ENCODE measurements at regions not wholly inside any gene's neighbourhood (a gene's known extent, or its start where the extent isn't known, plus 50 kb on each side); places are given as distances from the start of the nearest gene placed in this dataset.
"Not testable (repeated sequence)": the region's sequence is repeated elsewhere in the genome, so short reads cannot be mapped to it uniquely, and the experiment has no call there.

DNA sequence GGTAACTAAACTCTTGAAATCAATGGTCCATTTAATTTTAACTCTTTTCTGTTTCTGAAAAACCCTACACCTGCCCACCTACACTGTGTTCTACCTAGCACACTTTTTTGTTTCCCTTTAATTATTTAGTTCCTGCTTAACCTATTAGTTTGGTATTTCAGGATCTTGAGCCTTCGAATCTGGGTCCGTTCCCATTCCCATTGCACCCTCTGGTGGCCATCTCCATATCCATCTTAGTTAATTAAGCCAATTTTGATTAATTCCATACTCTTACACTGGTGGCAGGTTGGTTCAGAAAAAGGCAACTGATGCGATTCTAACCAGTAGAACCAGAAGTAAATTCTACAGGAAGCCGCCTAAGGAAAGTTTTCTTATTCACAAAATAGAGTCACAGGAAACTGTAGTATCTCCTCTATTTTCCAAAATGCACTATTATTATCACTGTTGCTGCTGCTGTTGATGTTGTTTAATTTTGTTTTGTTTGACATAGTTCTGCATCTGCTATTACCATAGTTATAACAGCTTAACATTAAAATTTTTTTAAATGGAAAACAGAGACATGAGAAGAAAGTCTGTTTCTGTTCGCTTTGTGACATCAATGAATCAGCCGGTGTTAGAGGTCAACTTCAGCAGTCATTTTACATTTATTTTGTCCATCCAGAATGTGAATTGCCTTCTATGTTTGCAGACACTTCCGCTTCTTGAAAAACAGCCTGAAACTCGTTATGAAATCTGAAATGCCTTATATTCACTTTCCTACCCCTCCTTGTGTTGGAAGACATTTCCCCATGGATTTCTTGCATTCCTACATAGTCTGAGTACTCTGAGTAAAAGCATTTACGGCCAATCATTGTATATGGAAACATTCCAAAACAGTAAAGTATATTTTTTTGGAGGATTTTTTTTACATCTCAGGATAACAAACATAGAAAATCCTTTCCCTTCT is 115.5 kb upstream of the NCAM2 start:
- DNase-seq = peak; percentile 0

DNA sequence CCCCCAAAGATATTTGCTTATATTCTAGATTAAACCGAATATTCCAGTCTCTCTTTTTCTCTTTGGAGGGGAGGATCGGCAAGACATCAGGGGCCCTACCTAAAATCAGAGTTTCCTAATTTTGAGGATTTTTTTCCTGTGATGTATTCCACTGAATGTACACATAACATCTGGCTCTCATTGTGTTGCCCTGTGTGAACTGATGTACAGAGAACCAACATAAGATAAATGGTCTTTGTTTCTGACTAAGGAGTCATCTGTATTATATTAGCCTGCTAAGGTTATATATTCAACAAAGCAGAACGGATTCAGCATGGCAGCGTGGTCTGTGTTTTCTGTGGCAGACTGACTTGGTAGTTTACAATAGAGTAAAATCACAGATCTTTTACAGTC is 114.8 kb upstream of the NCAM2 start:
- DNase-seq = no peak

DNA sequence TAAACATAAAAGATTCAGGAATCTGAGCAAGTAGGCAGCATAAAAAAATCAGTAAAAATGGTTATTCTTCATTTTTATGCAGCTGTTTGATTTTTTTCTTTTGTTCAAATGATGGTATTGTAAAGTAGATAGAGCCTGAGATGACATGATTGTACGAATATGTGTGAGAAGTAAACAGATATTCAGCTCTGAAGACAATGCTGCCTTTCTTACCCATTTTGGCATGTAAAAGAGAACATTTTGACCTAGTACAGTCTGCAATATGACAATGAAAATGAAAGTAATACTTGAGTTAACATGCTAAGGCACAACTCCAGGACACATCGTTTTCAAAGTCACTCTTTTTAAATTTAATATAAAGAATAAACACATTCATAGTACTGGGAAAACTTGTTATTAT is 95.7 kb upstream of the NCAM2 start:
- no peak for DNase-seq

DNA sequence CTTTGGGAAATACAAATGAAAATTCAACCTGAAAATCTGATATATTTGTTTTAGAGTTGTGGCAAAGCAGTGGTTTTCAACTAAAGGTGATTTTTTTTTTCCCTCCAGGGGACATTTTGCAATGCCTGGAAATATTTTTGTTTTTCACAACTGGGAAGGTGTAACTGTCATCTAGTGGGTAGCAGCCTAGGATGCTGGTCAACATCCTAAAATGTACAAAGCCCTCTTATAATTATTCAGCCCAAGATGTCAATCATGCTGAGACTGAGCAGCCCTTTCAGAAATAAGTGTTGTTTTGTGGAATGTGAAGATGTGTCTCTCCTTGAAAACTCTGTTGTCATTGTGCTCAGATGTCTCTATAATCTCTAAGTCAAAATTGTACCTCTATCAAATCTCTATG is 95.2 kb upstream of the NCAM2 start:
- DNase-seq = no peak

DNA sequence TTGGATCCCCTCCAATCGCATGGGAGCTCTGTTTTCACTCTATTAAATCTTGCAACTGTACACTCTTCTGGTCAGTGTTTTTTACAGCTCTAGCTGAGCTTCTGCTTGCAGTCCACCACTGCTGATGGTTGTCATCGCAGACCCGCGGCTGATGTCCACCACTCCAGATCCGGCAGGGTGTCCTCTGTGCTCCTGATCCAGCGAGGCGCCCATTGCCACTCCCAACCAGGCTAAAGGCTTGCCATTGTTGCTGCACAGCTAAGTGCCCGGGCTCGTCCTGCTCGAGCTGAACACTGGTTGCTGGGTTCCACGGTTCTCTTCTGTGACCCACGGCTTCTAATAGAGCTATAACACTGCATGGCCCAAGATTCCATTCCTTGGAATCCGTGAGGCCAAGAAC is 70.7 kb upstream of the NCAM2 start:
- DNase-seq = not testable (repeated sequence)

DNA sequence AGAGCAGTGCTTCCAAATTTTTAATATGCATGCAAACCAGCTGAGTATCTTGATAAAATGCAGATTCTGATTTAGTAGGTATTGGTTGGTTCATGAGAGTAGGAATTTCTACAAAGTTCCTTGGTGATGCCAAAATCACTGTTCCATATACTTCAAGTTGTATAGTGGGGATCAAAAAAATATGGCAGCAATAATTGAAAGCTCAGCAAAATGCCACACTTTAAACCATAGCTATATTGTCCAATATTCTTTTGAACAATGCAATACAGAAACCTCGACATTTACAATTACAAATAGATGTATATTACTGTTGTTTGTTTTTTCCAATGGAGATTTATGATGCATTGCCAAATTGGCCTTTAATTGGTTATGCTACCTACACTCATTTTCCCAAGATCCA is 55.7 kb upstream of the NCAM2 start:
- no peak for DNase-seq

DNA sequence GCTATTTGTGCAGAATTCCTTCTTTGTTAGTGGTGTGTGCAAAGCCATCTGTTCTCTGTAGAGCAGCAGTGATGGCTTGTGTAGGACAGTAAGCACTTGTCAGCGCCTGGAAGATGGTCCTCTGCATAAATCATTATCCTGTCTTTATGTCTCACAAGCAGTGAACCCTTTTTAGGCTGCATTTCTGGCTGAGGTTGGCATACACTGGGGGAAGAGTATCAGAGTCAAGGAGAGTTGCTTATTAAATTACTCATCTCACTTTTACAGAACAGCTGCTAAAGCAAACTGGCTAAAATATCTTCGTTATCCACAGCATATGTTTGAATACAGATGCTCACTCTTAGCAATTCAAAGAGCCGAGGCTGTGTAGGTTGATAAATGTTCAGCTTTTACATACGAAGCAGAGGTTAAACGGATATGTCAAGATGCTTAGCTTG is 54.6 kb upstream of the NCAM2 start:
- DNase-seq = no peak

DNA sequence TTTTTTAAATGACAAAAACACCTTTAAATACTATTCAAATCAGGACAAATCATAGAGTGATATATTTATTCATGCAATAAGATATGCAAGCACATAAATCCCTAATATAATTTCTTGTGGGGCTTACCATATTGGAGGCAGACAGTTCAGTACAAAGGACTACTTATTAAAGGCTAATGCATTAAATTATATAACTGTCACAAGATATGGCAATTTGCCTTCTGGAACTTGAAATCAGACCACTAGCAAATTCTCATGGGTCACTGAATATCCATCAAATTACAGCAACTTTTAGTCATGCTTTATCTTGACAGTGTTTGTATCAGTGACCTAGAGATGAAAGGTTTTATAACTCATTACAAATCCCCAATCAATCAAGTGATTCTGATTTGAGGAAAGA is 54.1 kb upstream of the NCAM2 start:
- no peak for DNase-seq

DNA sequence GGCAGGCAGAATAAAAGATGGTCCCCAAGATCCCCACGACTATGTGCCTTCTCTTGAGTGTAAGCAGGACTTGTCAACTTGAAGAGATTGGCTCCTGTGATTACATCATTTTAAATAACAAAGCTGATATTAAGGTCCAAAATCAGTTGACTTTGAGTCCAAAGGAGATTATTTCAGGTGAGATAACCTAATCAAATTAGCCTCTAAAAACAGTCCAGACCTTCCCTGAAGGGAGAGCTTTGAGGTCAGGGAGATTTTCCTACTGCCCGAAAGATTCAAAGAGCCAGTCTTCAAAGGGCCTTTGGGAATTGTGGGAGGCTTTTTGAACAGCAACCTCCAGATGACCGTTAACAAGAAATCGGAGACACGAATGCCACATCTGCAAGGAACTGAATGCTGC is 51.5 kb upstream of the NCAM2 start:
- DNase-seq = no peak
